HepG2 (cell line): ENCODE measurements at regions not wholly inside any gene's neighbourhood (a gene's known extent, or its start where the extent isn't known, plus 50 kb on each side); places are given as distances from the start of the nearest gene placed in this dataset.

Experiments
- ATAC-seq: fragments of 200-7000 bp; cut with Tn5 transposase; 3 replicates; pipeline ENCODE4 v1.9.1; 2020; ENCODE audit warnings: mild to moderate bottlenecking, moderate library complexity
- BruUV-seq: library from RNA; stranded (reverse); fragments of 400-500 nt; replicated peaks from 2 replicates; lab custom pipeline; 2021; lab: Mats Ljungman, UMichigan
- CTCF ChIA-PET: fragments of 300-600 bp; formaldehyde crosslinking; extraction: SDS; loops from one replicate; lab custom pipeline; 2021; ENCODE audit warnings: low total read pairs, inconsistent platforms, low intra/inter-chr PET ratio; lab: Yijun Ruan, JAX
- POLR2A ChIA-PET: fragments of 350-600 bp; sonication (Branson Sonifier 250); formaldehyde crosslinking; loops from one replicate; lab custom pipeline; 2020; ENCODE audit warnings: antibody characterized with exemption, inconsistent platforms; lab: Yijun Ruan, JAX
- DNase-seq: peaks from one replicate; pipeline ENCODE4 v3.0.0-alpha.2; 2015; ENCODE audit warnings: low spot score
- FAIRE-seq: peaks from 3 replicates; lab custom pipeline; 2011; peaks lifted over from hg19 to GRCh38; lab: Jason Lieb, UNC
- H2AFZ ChIP-seq: one replicate; pipeline ENCODE4 v1.6.1; 2011; ENCODE audit warnings: low read length, inconsistent platforms
- H3K27ac ChIP-seq: fragments of 300-600 bp; 3 replicates; pipeline ENCODE4 v1.8.0; 2011; ENCODE audit warnings: mixed run types, mild to moderate bottlenecking, mixed read lengths, low read length, inconsistent platforms; ENCODE audit not compliant: insufficient read depth; ENCODE audit errors: extremely low read length
- H3K27me3 ChIP-seq, 2 experiments: fragments of 200-600 bp in 1 of 2; 2 replicates in 1 of 2; 3 replicates in 1 of 2; pipeline versions ENCODE4 v1.6.0 to v1.8.0; 2011; ENCODE audit warnings: low read length in 2 of 2, mild to moderate bottlenecking in 2 of 2, moderate library complexity in 2 of 2, inconsistent platforms in 1 of 2; ENCODE audit not compliant: insufficient read depth in 2 of 2, control insufficient read depth in 1 of 2
- H3K36me3 ChIP-seq, 2 experiments: fragments of 200-600 bp in 1 of 2; replicated peaks in 1 of 2; 2 replicates in 1 of 2; 3 replicates in 1 of 2; pipeline versions ENCODE4 v1.5.1 to v1.8.0; 2011; ENCODE audit warnings: low read length in 2 of 2, inconsistent platforms in 1 of 2; ENCODE audit not compliant: insufficient read depth in 2 of 2, control insufficient read depth in 1 of 2
- H3K4me1 ChIP-seq: 2 replicates; pipeline ENCODE4 v1.5.1; 2012; ENCODE audit warnings: low read length, inconsistent platforms; ENCODE audit not compliant: insufficient read depth
- H3K4me2 ChIP-seq: 2 replicates; pipeline ENCODE4 v1.6.0; 2011; ENCODE audit warnings: low read depth, low read length, inconsistent platforms
- H3K4me3 ChIP-seq, 3 experiments: fragments of 200-600 bp in 1 of 3; sonication (generic), shearing (Covaris generic) in 1 of 3; replicated peaks in 1 of 3; 2 replicates each; pipeline ENCODE4 v1.5.1; 2011 to 2016; ENCODE audit warnings: low read length in 3 of 3, inconsistent platforms in 2 of 3, low read depth in 2 of 3, mild to moderate bottlenecking in 2 of 3, control low read depth in 1 of 3, mixed read lengths in 1 of 3; ENCODE audit not compliant: insufficient read depth in 1 of 3
- H3K79me2 ChIP-seq: one replicate; pipeline ENCODE4 v1.6.1; 2011; ENCODE audit warnings: low read length, inconsistent platforms; ENCODE audit not compliant: insufficient read depth
- H3K9ac ChIP-seq: 2 replicates; pipeline ENCODE4 v1.6.0; 2011; ENCODE audit warnings: mild to moderate bottlenecking, low read depth, low read length, inconsistent platforms; ENCODE audit not compliant: insufficient read depth
- H3K9me3 ChIP-seq: 2 replicates; pipeline ENCODE4 v1.5.1; 2012; ENCODE audit warnings: mild to moderate bottlenecking, low read length
- H4K20me1 ChIP-seq: 2 replicates; pipeline ENCODE4 v1.6.0; 2011; ENCODE audit warnings: inconsistent platforms, mild to moderate bottlenecking, low read length, moderate library complexity; ENCODE audit not compliant: insufficient read depth
- ARID3A ChIP-seq: IDR thresholded peaks from 2 replicates; pipeline ENCODE4 v1.6.1; 2012; ENCODE audit warnings: low read depth, low read length, improper control_type of control experiment
- CBX5 ChIP-seq: sonication (generic); formaldehyde crosslinking; IDR thresholded peaks from 2 replicates; pipeline ENCODE4 v1.4.0; 2020; ENCODE audit warnings: missing genetic modification reagents, borderline replicate concordance
- CHD2 ChIP-seq: IDR thresholded peaks from 2 replicates; pipeline ENCODE4 v1.6.1; 2011; ENCODE audit warnings: low read depth, low read length, improper control_type of control experiment
- HMGA1 ChIP-seq: sonication (generic); formaldehyde crosslinking; conservative IDR thresholded peaks from 2 replicates; pipeline ENCODE4 v1.4.0; 2020; ENCODE audit warnings: missing genetic modification reagents
- HOXA5 ChIP-seq: sonication (generic); formaldehyde crosslinking; IDR thresholded peaks from 2 replicates; pipeline ENCODE4 v1.4.0; 2020; ENCODE audit warnings: missing genetic modification reagents
- KAT8 ChIP-seq: IDR thresholded peaks from 2 replicates; pipeline ENCODE4 v1.6.1; 2016; ENCODE audit warnings: missing genetic modification reagents, missing compliant biosample characterization
- NFRKB ChIP-seq: fragments of 450-650 bp; IDR thresholded peaks from 2 replicates; pipeline ENCODE4 v1.6.1; 2017
- ONECUT2 ChIP-seq: sonication (generic); formaldehyde crosslinking; IDR thresholded peaks from 2 replicates; pipeline ENCODE4 v1.4.0; 2020; ENCODE audit warnings: missing genetic modification reagents
- POGK ChIP-seq: sonication (generic); formaldehyde crosslinking; conservative IDR thresholded peaks from 2 replicates; pipeline ENCODE4 v1.8.0; 2022; ENCODE audit warnings: mild to moderate bottlenecking, moderate library complexity, missing genetic modification reagents
- ZNF367 ChIP-seq: sonication (generic); formaldehyde crosslinking; IDR thresholded peaks from 2 replicates; pipeline ENCODE4 v1.4.0; 2020; ENCODE audit warnings: missing genetic modification reagents, borderline replicate concordance
- ZNF543 ChIP-seq: sonication (generic); formaldehyde crosslinking; IDR thresholded peaks from 2 replicates; pipeline ENCODE4 v1.4.0; 2020; ENCODE audit warnings: mild to moderate bottlenecking, missing genetic modification reagents
- ZNF556 ChIP-seq: sonication (generic); formaldehyde crosslinking; IDR thresholded peaks from 2 replicates; pipeline ENCODE4 v1.4.0; 2020; ENCODE audit warnings: mild to moderate bottlenecking, missing genetic modification reagents, borderline replicate concordance
- ZNF574 ChIP-seq: sonication (generic); formaldehyde crosslinking; IDR thresholded peaks from 2 replicates; pipeline ENCODE4 v1.4.0; 2020; ENCODE audit warnings: missing genetic modification reagents
- ZNF709 ChIP-seq: sonication (generic); formaldehyde crosslinking; IDR thresholded peaks from 2 replicates; pipeline ENCODE4 v1.5.0; 2020; ENCODE audit warnings: mild to moderate bottlenecking, missing genetic modification reagents
- WGBS: methylation state at CpG from one replicate; pipeline ENCODE4 v1.1.6; 2017; ENCODE audit warnings: low lambda C conversion rate; 5-methylcytosine and 5-hydroxymethylcytosine counted together
- in situ Hi-C: cut with HindIII; loops from 2 replicates; pipeline ENCODE4 v1.10.0; 2017; ENCODE audit warnings: low pct_unique_long_range_greater_than_20kb; ENCODE audit not compliant: extremely low pct_ligation_motif_present
- intact Hi-C: fragments of 100-400 bp; cut with micrococcal nuclease; formaldehyde crosslinking; loops from one replicate; pipeline ENCODE4 v1.10.0; 2022; ENCODE audit not compliant: unreplicated experiment

- POLR2A ChIA-PET = interaction anchor here (0.7 to 1.5 kb wide), 4 partner anchors 23 to 58 kb away, joined by 3 read pairs; no protein-coding TSS in a partner anchor
- peak overlapping the region; percentile 42 for H3K4me2 ChIP-seq
- peak; percentile 79 for DNase-seq
- no peak overlapping the region for H2AFZ ChIP-seq
- peaks cover 2% of the 10 kb centered on the region for H3K79me2 ChIP-seq
- H3K36me3 ChIP-seq = peaks cover 0 to 6% of the 10 kb centered on the region in 2 experiments; a peak in 1 of 5 replicates
- H3K4me3 ChIP-seq = peak overlapping the region in 1 of 3 experiments; percentile 32; a peak in 1 of 6 replicates
- in situ Hi-C loops (no loop called here), intact Hi-C loops (loop anchor here (1.0 kb wide), 1 partner anchor 60 kb away; no protein-coding TSS in a partner anchor)
- peaks cover 40% of the 10 kb centered on the region for H3K4me1 ChIP-seq
- peak; percentile 85 for ATAC-seq
- H3K27ac ChIP-seq = peak overlapping the region; percentile 58
- no peaks in the 10 kb centered on the region for H3K27me3 ChIP-seq
- FAIRE-seq = peak; percentile 94
- no peak overlapping the region for H3K9ac ChIP-seq
- no peaks in the 10 kb centered on the region; the same call in 1 of the 2 replicates for H4K20me1 ChIP-seq
- H3K9me3 ChIP-seq = no peaks in the 10 kb centered on the region
- CTCF ChIA-PET = no interaction called here
- WGBS = 47% methylated on average over 11 of the region's 17 CpGs
- BruUV-seq = no TSS peak
- peak; percentile 22; the same call in 1 of the 2 replicates for TF ChIP-seq CBX5
- TF ChIP-seq ONECUT2 (CRISPR knock-in tag) = no peak
- peak; percentile 50; the same call in 1 of the 2 replicates for TF ChIP-seq ZNF574 (CRISPR knock-in tag)
- 0 out of 2 replicates have a peak, but pooled peaks have one; percentile 27 for TF ChIP-seq ZNF543 (CRISPR knock-in tag)
- TF ChIP-seq ZNF709 (CRISPR knock-in tag) = no peak
- TF ChIP-seq HOXA5 = 0 out of 2 replicates have a peak, but pooled peaks have one; percentile 43
- TF ChIP-seq NFRKB = no peak
- TF ChIP-seq HMGA1 (CRISPR knock-in tag) = no peak
- peak; percentile 72; the same call in 1 of the 2 replicates for TF ChIP-seq POGK
- no peak for TF ChIP-seq ZNF367 (CRISPR knock-in tag)
- TF ChIP-seq KAT8 (CRISPR knock-in tag) = peak; percentile 75
- TF ChIP-seq ZNF556 = 0 out of 2 replicates have a peak, but pooled peaks have one; percentile 29
- TF ChIP-seq ARID3A = peak; percentile 22; the same call in 1 of the 2 replicates
- no peak for TF ChIP-seq CHD2
These were observed 150.5 kb upstream of the IQSEC1 start for GRCh38 chr3:13223574-13224237.
